Neural progenitor cell (in vitro differentiated cells): ENCODE measurements at regions not wholly inside any gene's neighbourhood (a gene's known extent, or its start where the extent isn't known, plus 50 kb on each side); places are given as distances from the start of the nearest gene placed in this dataset.

ENCODE experiments used
- DNase-seq: peaks from one replicate; pipeline ENCODE4 v3.0.0-alpha.2; 2016; ENCODE audit warnings: low spot score
- H2AFZ ChIP-seq: fragments of 200-600 bp; sonication (generic); replicated peaks from 2 replicates; pipeline ENCODE4 v1.6.1; 2016; ENCODE audit warnings: antibody characterized with exemption
- H3F3A ChIP-seq: fragments of 200-600 bp; sonication (generic); 2 replicates; pipeline ENCODE4 v1.6.1; 2016; ENCODE audit warnings: antibody characterized with exemption, low read depth
- H3K27ac ChIP-seq: fragments of 200-600 bp; sonication (generic); 2 replicates; pipeline ENCODE4 v1.5.1; 2016; ENCODE audit warnings: mild to moderate bottlenecking
- H3K27me3 ChIP-seq: fragments of 200-600 bp; sonication (generic); 2 replicates; pipeline ENCODE4 v1.6.1; 2016; ENCODE audit warnings: mild to moderate bottlenecking, moderate library complexity
- H3K36me3 ChIP-seq: fragments of 200-600 bp; sonication (generic); 2 replicates; pipeline ENCODE4 v1.5.1; 2016
- H3K4me1 ChIP-seq: fragments of 200-600 bp; sonication (generic); 2 replicates; pipeline ENCODE4 v1.6.1; 2016; ENCODE audit warnings: mixed run types
- H3K4me2 ChIP-seq: fragments of 200-600 bp; sonication (generic); 2 replicates; pipeline ENCODE4 v1.6.1; 2016
- H3K4me3 ChIP-seq: fragments of 200-600 bp; sonication (generic); 2 replicates; pipeline ENCODE4 v1.5.1; 2016
- H3K79me2 ChIP-seq: fragments of 200-600 bp; sonication (generic); 2 replicates; pipeline ENCODE4 v1.6.1; 2016; ENCODE audit warnings: low read depth
- H3K9ac ChIP-seq: fragments of 200-600 bp; sonication (generic); 2 replicates; pipeline ENCODE4 v1.6.1; 2016
- H3K9me3 ChIP-seq: fragments of 200-600 bp; sonication (generic); 2 replicates; pipeline ENCODE4 v1.5.1; 2016; ENCODE audit warnings: low read depth
- H4K20me1 ChIP-seq: fragments of 200-600 bp; sonication (generic); 2 replicates; pipeline ENCODE4 v1.6.1; 2016; ENCODE audit warnings: low read depth
- H3K27ac Mint-ChIP-seq: 3 replicates; pipeline ENCODE4 v1.8.0; 2021; ENCODE audit warnings: mixed read lengths
- H3K27me3 Mint-ChIP-seq: 2 replicates; pipeline ENCODE4 v1.8.0; 2022; ENCODE audit warnings: low read depth, mild to moderate bottlenecking, inconsistent platforms, moderate library complexity, mixed read lengths; ENCODE audit not compliant: insufficient read depth
- H3K36me3 Mint-ChIP-seq: 3 replicates; pipeline ENCODE4 v1.8.0; 2021; ENCODE audit warnings: mixed read lengths
- H3K4me1 Mint-ChIP-seq: 3 replicates; pipeline ENCODE4 v1.8.0; 2021; ENCODE audit warnings: mixed read lengths
- H3K4me3 Mint-ChIP-seq: 3 replicates; pipeline ENCODE4 v1.8.0; 2021; ENCODE audit warnings: mild to moderate bottlenecking, moderate library complexity, mixed read lengths
- H3K9me3 Mint-ChIP-seq: 3 replicates; pipeline ENCODE4 v1.8.0; 2020; ENCODE audit warnings: mixed read lengths
- EZH2 ChIP-seq: fragments of 200-600 bp; sonication (generic); IDR thresholded peaks from 2 replicates; pipeline ENCODE4 v1.6.1; 2017; ENCODE audit warnings: antibody characterized with exemption, mild to moderate bottlenecking, moderate library complexity
- EZH2phosphoT487 ChIP-seq: fragments of 200-600 bp; sonication (generic); IDR thresholded peaks from 2 replicates; pipeline ENCODE4 v1.6.1; 2017; ENCODE audit warnings: antibody characterized with exemption
- TF ChIP-seq, protein P1 (sequence below): fragments of 200-600 bp; sonication (generic); IDR thresholded peaks from 2 replicates; pipeline ENCODE4 v1.5.1; 2017; ENCODE audit warnings: antibody characterized with exemption, mild to moderate bottlenecking

DNA sequence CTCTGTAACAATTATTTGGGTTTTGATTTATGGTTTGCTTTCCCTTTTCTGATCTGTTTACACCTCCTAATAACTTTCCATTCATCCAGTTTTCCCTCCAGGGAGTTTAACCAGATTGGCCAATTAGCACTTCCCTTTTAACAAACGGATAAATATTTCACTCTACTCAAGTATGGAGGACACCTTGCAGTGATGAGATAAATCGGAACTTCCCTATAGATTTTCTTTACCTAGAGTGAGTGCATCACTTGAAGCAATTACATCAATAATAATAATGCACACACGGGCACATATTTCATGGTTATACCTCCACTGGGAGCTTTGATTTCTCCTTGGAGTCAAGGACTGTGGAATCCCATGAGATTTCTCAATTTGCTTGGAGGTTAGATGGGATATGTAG is 239.1 kb upstream of the CFAP20DC start:
- Mint-ChIP-seq H3K4me1 (peaks cover 4% of the 10 kb centered on the region), H3K9me3 (peaks cover 12% of the 10 kb centered on the region), H3K27me3 (peaks cover 2% of the 10 kb centered on the region), H3K4me3 (no peak overlapping the region), H3K36me3 (no peaks in the 10 kb centered on the region), H3K27ac (no peak overlapping the region)
- no peaks in the 10 kb centered on the region for H3K4me1 ChIP-seq
- DNase-seq = no peak
- H3K79me2 ChIP-seq = no peaks in the 10 kb centered on the region
- H3K27ac ChIP-seq = no peak overlapping the region
- no peak overlapping the region for H2AFZ ChIP-seq
- no peak overlapping the region for H3K4me3 ChIP-seq
- H3K36me3 ChIP-seq = no peaks in the 10 kb centered on the region
- H3F3A ChIP-seq = no peaks in the 10 kb centered on the region
- no peak for TF ChIP-seq EZH2
- TF ChIP-seq EZH2phosphoT487 = no peak
- TF ChIP-seq, protein P1, sequence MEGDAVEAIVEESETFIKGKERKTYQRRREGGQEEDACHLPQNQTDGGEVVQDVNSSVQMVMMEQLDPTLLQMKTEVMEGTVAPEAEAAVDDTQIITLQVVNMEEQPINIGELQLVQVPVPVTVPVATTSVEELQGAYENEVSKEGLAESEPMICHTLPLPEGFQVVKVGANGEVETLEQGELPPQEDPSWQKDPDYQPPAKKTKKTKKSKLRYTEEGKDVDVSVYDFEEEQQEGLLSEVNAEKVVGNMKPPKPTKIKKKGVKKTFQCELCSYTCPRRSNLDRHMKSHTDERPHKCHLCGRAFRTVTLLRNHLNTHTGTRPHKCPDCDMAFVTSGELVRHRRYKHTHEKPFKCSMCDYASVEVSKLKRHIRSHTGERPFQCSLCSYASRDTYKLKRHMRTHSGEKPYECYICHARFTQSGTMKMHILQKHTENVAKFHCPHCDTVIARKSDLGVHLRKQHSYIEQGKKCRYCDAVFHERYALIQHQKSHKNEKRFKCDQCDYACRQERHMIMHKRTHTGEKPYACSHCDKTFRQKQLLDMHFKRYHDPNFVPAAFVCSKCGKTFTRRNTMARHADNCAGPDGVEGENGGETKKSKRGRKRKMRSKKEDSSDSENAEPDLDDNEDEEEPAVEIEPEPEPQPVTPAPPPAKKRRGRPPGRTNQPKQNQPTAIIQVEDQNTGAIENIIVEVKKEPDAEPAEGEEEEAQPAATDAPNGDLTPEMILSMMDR = no peak
- no peak overlapping the region for H3K9ac ChIP-seq
- H3K9me3 ChIP-seq = peaks cover 4% of the 10 kb centered on the region
- no peak overlapping the region for H3K4me2 ChIP-seq
- no peaks in the 10 kb centered on the region for H4K20me1 ChIP-seq
- no peaks in the 10 kb centered on the region for H3K27me3 ChIP-seq

DNA sequence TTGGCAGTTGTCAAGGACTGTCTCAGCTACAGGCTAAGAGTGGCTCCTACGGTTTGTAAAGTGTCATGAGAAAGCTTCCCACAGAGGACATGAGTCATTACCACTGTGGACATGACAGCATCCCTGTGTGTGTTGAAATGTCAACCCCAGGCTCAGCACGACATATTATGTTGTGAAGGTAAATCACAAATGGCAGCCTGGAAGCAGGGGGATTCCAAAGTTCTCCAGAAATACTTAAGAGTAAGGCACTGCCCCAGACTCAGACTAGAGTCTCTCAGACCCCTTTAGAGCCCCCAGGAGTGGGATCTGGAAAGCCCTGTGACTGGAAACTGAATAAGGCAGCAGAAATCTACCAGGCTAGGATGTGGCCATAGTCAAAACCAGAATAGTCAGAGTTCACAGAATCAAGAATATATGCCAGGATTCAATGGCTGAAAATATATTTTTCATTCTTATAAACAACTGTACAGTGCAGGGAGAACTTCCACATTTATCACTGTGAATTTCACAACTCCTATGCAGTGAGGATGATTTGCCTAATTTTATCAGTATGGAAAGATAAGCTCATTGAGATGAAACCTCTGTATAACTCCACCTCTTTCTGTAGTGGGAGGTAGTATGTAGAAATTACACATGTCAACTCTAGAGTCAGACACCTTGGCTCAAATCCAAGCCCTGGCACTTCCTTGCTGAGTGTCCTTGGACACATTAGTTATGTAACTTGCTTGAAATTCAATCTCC is 237.1 kb upstream of the CFAP20DC start:
- no peak overlapping the region for H3K4me2 ChIP-seq
- Mint-ChIP-seq H3K27ac (no peak overlapping the region), H3K36me3 (no peaks in the 10 kb centered on the region), H3K27me3 (peaks cover 3% of the 10 kb centered on the region), H3K9me3 (no peaks in the 10 kb centered on the region), H3K4me3 (no peak overlapping the region), H3K4me1 (peaks cover 4% of the 10 kb centered on the region)
- DNase-seq = no peak
- H2AFZ ChIP-seq = no peak overlapping the region
- no peaks in the 10 kb centered on the region for H3K27me3 ChIP-seq
- no peaks in the 10 kb centered on the region for H4K20me1 ChIP-seq
- H3K9me3 ChIP-seq = no peaks in the 10 kb centered on the region
- H3K4me1 ChIP-seq = no peaks in the 10 kb centered on the region
- H3K27ac ChIP-seq = no peak overlapping the region
- H3K36me3 ChIP-seq = no peaks in the 10 kb centered on the region
- TF ChIP-seq, protein P1 = no peak
- TF ChIP-seq EZH2 (no peak), EZH2phosphoT487 (no peak)
- H3K4me3 ChIP-seq = no peak overlapping the region
- no peaks in the 10 kb centered on the region for H3F3A ChIP-seq
- no peak overlapping the region for H3K9ac ChIP-seq
- H3K79me2 ChIP-seq = no peaks in the 10 kb centered on the region

DNA sequence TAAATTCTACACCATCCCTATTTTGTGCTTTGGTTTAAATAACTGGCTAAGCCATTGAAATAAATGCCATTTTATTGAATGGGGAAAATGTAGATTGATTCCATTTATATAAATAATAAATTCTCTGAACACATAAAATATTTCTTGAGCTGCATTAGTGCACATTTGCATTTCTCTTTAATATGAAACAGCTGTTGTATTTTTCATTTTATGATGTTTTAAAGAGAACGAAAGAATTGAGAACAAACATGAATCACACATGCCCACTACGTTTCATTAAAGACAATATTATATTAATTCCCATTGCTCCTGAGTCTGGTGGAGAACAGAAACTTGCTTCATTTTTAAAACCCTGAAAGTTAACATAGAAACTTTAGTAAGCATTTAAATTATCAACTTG is 235.7 kb upstream of the CFAP20DC start:
- Histone ChIP-seq H3K36me3 (no peaks in the 10 kb centered on the region), H3K4me3 (no peak overlapping the region), H3K4me1 (no peaks in the 10 kb centered on the region), H2AFZ (no peak overlapping the region), H3K27ac (no peak overlapping the region), H3K27me3 (no peaks in the 10 kb centered on the region), H3F3A (no peaks in the 10 kb centered on the region), H3K9ac (no peak overlapping the region), H4K20me1 (no peaks in the 10 kb centered on the region), H3K4me2 (no peak overlapping the region), H3K9me3 (no peaks in the 10 kb centered on the region), H3K79me2 (no peaks in the 10 kb centered on the region)
- H3K27me3 Mint-ChIP-seq = peaks cover 3% of the 10 kb centered on the region
- H3K27ac Mint-ChIP-seq = no peak overlapping the region
- DNase-seq = no peak
- H3K4me1 Mint-ChIP-seq = peaks cover 4% of the 10 kb centered on the region
- no peaks in the 10 kb centered on the region for H3K9me3 Mint-ChIP-seq
- H3K4me3 Mint-ChIP-seq = no peak overlapping the region
- TF ChIP-seq EZH2 (no peak), EZH2phosphoT487 (no peak)
- TF ChIP-seq, protein P1 = no peak
- no peaks in the 10 kb centered on the region for H3K36me3 Mint-ChIP-seq
